Fibroblast of mammary gland (primary cell): ENCODE measurements at regions not wholly inside any gene's neighbourhood (a gene's known extent, or its start where the extent isn't known, plus 50 kb on each side); places are given as distances from the start of the nearest gene placed in this dataset.

Experiments
- DNase-seq: peaks from one replicate; pipeline ENCODE4 v3.0.0-alpha.2; 2010; ENCODE audit warnings: low read depth
- H3K4me3 ChIP-seq: 2 replicates; pipeline ENCODE4 v1.5.1; 2011; ENCODE audit warnings: low read depth, mild to moderate bottlenecking, low read length, moderate library complexity; ENCODE audit not compliant: control insufficient read depth
- TF ChIP-seq, protein P1 (sequence below): conservative IDR thresholded peaks from 2 replicates; pipeline ENCODE4 v1.5.1; 2011; ENCODE audit warnings: low read depth, low read length, inconsistent platforms; ENCODE audit not compliant: control insufficient read depth, insufficient read depth

DNA sequence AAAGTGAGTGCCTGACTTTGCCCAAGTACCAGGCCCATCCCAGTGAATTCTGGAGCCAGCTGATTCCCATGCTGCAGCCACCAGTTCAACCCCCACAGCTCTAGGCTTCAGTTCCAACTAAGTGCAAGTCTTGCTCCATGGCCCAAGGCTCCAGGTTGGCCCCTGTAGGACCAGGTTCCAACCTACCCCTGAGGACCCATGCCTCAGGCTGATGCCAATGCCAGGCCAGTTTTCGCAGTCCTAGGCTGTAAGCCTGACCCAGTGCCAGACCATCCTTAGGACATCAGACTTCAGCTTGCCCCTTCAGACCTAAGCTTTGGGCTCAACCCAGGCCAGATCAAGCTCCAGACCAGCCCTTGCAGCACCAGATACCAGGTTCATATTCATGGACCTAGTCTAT, 352.6 kb downstream of the FSCB start:
- TF ChIP-seq, protein P1, sequence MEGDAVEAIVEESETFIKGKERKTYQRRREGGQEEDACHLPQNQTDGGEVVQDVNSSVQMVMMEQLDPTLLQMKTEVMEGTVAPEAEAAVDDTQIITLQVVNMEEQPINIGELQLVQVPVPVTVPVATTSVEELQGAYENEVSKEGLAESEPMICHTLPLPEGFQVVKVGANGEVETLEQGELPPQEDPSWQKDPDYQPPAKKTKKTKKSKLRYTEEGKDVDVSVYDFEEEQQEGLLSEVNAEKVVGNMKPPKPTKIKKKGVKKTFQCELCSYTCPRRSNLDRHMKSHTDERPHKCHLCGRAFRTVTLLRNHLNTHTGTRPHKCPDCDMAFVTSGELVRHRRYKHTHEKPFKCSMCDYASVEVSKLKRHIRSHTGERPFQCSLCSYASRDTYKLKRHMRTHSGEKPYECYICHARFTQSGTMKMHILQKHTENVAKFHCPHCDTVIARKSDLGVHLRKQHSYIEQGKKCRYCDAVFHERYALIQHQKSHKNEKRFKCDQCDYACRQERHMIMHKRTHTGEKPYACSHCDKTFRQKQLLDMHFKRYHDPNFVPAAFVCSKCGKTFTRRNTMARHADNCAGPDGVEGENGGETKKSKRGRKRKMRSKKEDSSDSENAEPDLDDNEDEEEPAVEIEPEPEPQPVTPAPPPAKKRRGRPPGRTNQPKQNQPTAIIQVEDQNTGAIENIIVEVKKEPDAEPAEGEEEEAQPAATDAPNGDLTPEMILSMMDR: no peak
- no peak for DNase-seq
- H3K4me3 ChIP-seq: no peak overlapping the region

GRCh38 chr14:44151130-44151820, 355.8 kb downstream of the FSCB start:
- no peak for DNase-seq
- no peak overlapping the region for H3K4me3 ChIP-seq
- TF ChIP-seq, protein P1: no peak

DNA sequence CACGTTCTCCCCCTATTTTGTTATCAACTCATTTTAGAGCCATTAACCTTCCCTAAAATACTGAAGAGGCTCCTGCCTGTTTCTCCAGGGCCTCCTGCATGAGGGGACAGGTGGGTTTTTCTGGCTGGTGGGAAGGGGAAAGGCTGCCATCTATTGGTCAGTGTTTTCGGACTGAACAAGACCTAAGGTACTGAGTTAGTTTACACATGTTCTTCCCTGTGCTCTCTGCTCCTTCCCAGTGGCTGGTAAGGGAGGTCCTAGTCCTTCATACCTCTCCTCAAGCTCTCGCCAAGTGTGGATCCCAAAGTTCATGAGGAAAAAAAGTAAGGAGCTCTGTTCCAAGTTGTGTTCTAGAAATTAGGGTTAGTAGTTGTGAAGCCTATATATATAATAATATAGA, 357.5 kb downstream of the FSCB start:
- TF ChIP-seq, protein P1: no peak
- no peak for DNase-seq
- no peak overlapping the region for H3K4me3 ChIP-seq

- DNase-seq: no peak
- TF ChIP-seq, protein P1: no peak
- H3K4me3 ChIP-seq: no peak overlapping the region
These were observed 365.1 kb downstream of the FSCB start for GRCh38 chr14:44142006-44142405.

DNA sequence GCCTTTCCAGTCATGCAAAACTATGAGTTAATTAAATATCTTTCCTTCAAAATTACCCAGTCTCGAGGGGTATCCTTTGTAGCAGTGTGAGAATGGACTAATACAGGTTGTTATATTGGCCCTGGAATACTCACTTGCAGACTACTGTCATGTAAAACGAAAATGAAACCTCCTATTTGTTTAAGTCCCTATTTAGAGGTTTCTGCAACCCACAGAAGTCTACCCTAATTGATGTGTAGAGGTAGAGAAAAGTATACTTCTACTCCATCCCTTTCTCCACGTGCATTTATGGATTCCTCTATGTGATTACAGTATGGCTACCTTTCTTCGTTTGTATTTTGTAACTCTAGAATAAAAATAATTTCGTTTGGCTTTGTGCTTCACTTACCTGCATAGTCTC, 371.1 kb downstream of the FSCB start:
- no peak overlapping the region for H3K4me3 ChIP-seq
- no peak for DNase-seq
- TF ChIP-seq, protein P1: no peak

- no peak overlapping the region for H3K4me3 ChIP-seq
- DNase-seq: no peak
- TF ChIP-seq, protein P1: no peak
These were observed 375.2 kb downstream of the FSCB start for GRCh38 chr14:44131861-44132260.
